Esophagus muscularis mucosa (tissue), 4 donors: ENCODE measurements at regions not wholly inside any gene's neighbourhood (a gene's known extent, or its start where the extent isn't known, plus 50 kb on each side); places are given as distances from the start of the nearest gene placed in this dataset.

ENCODE experiments used
- DNase-seq: peaks from one replicate; pipeline ENCODE4 v3.0.0-alpha.2; 2017; ENCODE audit errors: extremely low spot score
- H3K27ac ChIP-seq, 4 donors: fragments of 200-600 bp; sonication (generic); replicated peaks in 1 of 4; 1 replicate in 3 of 4; 2 replicates in 1 of 4; pipeline ENCODE4 v1.5.1; 2016 to 2019; ENCODE audit warnings: mild to moderate bottlenecking in 1 of 4
- H3K27me3 ChIP-seq, 4 donors: fragments of 200-600 bp; sonication (generic); one replicate each; pipeline versions ENCODE4 v1.5.1 to v1.6.0; 2016 to 2019
- H3K36me3 ChIP-seq, 4 donors: fragments of 200-600 bp; sonication (generic); one replicate each; pipeline ENCODE4 v1.5.1; 2016 to 2019
- H3K4me1 ChIP-seq, 4 donors: fragments of 200-600 bp; sonication (generic); one replicate each; pipeline ENCODE4 v1.5.1; 2016 to 2019
- H3K4me3 ChIP-seq, 4 donors: fragments of 200-600 bp; sonication (generic); 1 replicate in 2 of 4; 2 replicates in 2 of 4; pipeline ENCODE4 v1.5.1; 2016 to 2019; ENCODE audit warnings: mild to moderate bottlenecking in 4 of 4, moderate library complexity in 1 of 4
- H3K9me3 ChIP-seq, 4 donors: fragments of 200-600 bp; sonication (generic); 1 replicate in 3 of 4; 2 replicates in 1 of 4; pipeline ENCODE4 v1.5.1; 2016 to 2019
- EP300 ChIP-seq: sonication (generic); formaldehyde crosslinking; IDR thresholded peaks from one replicate; pipeline ENCODE4 v1.6.1; 2017; ENCODE audit warnings: antibody characterized with exemption
- POLR2A ChIP-seq: fragments of 450-650 bp; IDR thresholded peaks from one replicate; pipeline ENCODE4 v1.6.1; 2017; ENCODE audit warnings: antibody characterized with exemption, moderate library complexity, mild to moderate bottlenecking, low read depth
- POLR2AphosphoS5 ChIP-seq, 2 donors: sonication (generic); formaldehyde crosslinking; IDR thresholded peaks; one replicate each; pipeline ENCODE4 v1.6.1; 2017; ENCODE audit warnings: antibody characterized with exemption in 2 of 2
- WGBS: methylation state at CpG from one replicate; pipeline ENCODE4 v1.1.5; 2018; 5-methylcytosine and 5-hydroxymethylcytosine counted together
- intact Hi-C: fragments of 100-400 bp; cut with DNase I; formaldehyde crosslinking; loops from one replicate; pipeline ENCODE4 v1.15.1; 2023
- TF ChIP-seq, protein P1 (sequence below), 3 experiments: fragments of 200-600 bp in 2 of 3; fragments of 450-650 bp in 1 of 3; sonication (generic) in 2 of 3; IDR thresholded peaks; one replicate each; pipeline ENCODE4 v1.5.1; 2017 to 2019; ENCODE audit warnings: antibody characterized with exemption in 3 of 3, mild to moderate bottlenecking in 2 of 3, moderate library complexity in 1 of 3

DNA sequence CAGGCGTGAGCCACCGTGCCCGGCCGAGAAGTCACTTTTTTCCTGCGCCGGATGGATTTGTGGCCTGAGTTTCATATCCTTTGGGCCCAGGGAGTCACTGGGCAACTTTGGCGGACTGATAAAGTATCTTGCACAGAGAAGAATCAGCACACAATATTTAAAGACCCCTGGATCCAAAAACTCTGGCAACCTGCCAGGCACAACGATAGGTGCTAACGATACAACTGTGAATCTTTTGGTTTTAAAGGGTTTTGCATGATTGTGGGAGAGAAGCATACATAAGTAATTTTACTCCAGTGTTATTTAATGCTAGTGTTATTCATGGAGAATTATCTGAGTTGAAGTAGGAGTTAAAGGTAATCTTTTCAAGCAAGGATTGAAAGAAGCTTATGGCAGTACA, 85.3 kb downstream of the TAF11L14 start:
- WGBS = 88% methylated on average over 9 of the region's 9 CpGs
- TF ChIP-seq, protein P1, sequence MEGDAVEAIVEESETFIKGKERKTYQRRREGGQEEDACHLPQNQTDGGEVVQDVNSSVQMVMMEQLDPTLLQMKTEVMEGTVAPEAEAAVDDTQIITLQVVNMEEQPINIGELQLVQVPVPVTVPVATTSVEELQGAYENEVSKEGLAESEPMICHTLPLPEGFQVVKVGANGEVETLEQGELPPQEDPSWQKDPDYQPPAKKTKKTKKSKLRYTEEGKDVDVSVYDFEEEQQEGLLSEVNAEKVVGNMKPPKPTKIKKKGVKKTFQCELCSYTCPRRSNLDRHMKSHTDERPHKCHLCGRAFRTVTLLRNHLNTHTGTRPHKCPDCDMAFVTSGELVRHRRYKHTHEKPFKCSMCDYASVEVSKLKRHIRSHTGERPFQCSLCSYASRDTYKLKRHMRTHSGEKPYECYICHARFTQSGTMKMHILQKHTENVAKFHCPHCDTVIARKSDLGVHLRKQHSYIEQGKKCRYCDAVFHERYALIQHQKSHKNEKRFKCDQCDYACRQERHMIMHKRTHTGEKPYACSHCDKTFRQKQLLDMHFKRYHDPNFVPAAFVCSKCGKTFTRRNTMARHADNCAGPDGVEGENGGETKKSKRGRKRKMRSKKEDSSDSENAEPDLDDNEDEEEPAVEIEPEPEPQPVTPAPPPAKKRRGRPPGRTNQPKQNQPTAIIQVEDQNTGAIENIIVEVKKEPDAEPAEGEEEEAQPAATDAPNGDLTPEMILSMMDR (IDR thresholded peaks at IDR 0.05) = no peak
- TF ChIP-seq POLR2A = no peak
- TF ChIP-seq EP300 = no peak
- TF ChIP-seq POLR2AphosphoS5 (IDR thresholded peaks at IDR 0.05) = no peak
- H3K27me3 ChIP-seq = no peaks in the 10 kb centered on the region
- DNase-seq = no peak
- intact Hi-C loops = no loop called here
- no peak overlapping the region for H3K4me3 ChIP-seq
- no peaks in the 10 kb centered on the region for H3K4me1 ChIP-seq
- H3K27ac ChIP-seq = no peak overlapping the region
- no peaks in the 10 kb centered on the region for H3K9me3 ChIP-seq
- H3K36me3 ChIP-seq = no peaks in the 10 kb centered on the region

DNA sequence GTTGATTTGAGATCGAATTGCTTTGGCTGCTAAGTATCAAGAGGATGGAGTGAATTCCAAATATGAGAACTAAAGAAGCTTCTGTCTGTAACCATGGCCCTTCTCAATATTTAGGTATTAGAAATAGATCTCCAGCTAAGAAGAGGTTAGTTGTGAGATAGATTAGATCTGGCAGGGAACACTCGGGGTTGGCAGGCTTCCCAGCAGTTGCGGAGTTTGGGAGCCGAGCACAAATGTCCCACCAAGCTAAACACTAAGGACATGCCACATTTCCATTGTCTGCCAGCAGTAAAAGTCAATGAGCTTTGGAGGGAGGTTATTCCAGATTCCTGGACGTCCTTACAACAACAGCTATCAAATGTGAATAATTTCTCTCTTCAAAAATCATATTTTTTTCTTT, 85.8 kb downstream of the TAF11L14 start:
- H3K4me3 ChIP-seq = no peak overlapping the region
- H3K4me1 ChIP-seq = no peaks in the 10 kb centered on the region
- DNase-seq = no peak
- H3K36me3 ChIP-seq = no peaks in the 10 kb centered on the region
- intact Hi-C loops = no loop called here
- TF ChIP-seq, protein P1 (IDR thresholded peaks at IDR 0.05) = no peak
- TF ChIP-seq POLR2AphosphoS5 (IDR thresholded peaks at IDR 0.05) (no peak), POLR2A (no peak), EP300 (no peak)
- no peaks in the 10 kb centered on the region for H3K9me3 ChIP-seq
- WGBS = 44% methylated on average over 5 of the region's 5 CpGs
- no peaks in the 10 kb centered on the region for H3K27me3 ChIP-seq
- no peak overlapping the region for H3K27ac ChIP-seq

DNA sequence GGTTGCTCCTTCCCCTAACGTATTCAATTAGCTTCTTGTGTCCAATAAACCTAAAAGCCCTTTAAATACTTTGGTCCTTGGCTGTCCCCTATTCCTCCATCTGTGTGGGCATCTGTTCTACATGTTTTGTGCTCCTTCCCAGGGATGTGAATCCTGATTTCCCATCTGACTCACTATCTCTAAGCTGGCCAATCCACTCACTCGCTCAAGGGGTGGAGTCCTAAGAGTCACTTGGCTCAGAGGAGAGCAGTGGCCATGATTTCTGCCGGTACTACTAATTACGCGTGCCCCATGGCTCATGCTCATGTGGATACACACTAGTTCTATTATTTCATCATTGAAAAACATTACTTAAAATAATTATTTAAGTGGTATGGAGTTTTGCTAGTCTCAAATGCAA, 89.6 kb downstream of the TAF11L14 start:
- TF ChIP-seq, protein P1 (IDR thresholded peaks at IDR 0.05) = no peak
- no peak for TF ChIP-seq POLR2AphosphoS5 (IDR thresholded peaks at IDR 0.05)
- no peak for TF ChIP-seq EP300
- no peak for TF ChIP-seq POLR2A

DNA sequence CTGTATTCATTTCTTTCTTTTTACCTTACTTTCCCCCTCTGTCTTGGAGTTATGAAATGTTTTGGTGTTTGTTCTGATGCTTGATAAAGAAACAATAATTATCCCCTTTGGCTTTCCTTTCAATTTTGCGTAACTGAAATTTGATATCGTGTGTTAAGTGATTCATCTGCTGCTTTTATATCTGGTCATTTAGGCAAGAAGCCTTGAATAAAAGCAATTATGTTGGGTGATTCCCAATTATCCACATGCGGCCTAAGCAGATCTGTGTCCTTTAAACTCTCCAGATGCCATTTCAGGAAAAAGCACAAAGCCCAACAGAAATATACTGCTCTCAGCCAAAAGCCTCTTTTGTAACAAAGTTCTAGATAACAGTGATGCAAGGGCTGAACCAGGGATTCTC, 92.8 kb downstream of the TAF11L14 start:
- H3K36me3 ChIP-seq = no peaks in the 10 kb centered on the region
- no peaks in the 10 kb centered on the region for H3K4me1 ChIP-seq
- no peak overlapping the region for H3K4me3 ChIP-seq
- H3K27ac ChIP-seq = no peak overlapping the region
- intact Hi-C loops = no loop called here
- no peak for DNase-seq
- H3K27me3 ChIP-seq = no peaks in the 10 kb centered on the region
- H3K9me3 ChIP-seq = no peaks in the 10 kb centered on the region
- WGBS = 85% methylated on average over 3 of the region's 3 CpGs
- no peak for TF ChIP-seq EP300
- TF ChIP-seq POLR2A = no peak

More for the DNA sequence above, 89.6 kb downstream of the TAF11L14 start:
- intact Hi-C loops = no loop called here
- Histone ChIP-seq H3K27ac (no peak overlapping the region), H3K4me3 (no peak overlapping the region), H3K27me3 (no peaks in the 10 kb centered on the region), H3K9me3 (no peaks in the 10 kb centered on the region), H3K4me1 (no peaks in the 10 kb centered on the region), H3K36me3 (no peaks in the 10 kb centered on the region)
- WGBS = 67% methylated on average over 5 of the region's 5 CpGs
- DNase-seq = no peak

DNA sequence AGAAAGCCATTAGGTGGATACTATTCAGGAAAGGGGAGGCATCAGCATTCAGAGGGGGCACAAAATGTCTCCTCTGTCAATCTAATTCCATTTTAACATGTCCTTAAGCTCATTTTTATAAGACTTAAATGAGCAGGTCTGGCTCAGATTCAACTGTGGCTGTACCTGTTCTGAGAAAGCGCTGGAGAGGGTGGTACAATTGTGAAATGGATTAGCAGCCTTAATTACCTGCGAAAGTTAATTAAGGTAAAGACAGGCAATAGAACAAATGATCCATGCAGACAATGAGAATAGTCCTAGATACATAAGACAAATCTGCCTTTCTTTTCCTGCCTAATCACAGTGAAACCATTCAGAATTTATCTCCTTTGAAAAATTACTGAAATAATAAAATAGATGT, 96.2 kb downstream of the TAF11L14 start:
- intact Hi-C loops = no loop called here
- DNase-seq = no peak
- TF ChIP-seq POLR2A = no peak
- no peak for TF ChIP-seq EP300
- TF ChIP-seq, protein P1 (IDR thresholded peaks at IDR 0.05) = no peak
- TF ChIP-seq POLR2AphosphoS5 (IDR thresholded peaks at IDR 0.05) = no peak
- WGBS = 90% methylated on average over 2 of the region's 2 CpGs
- Histone ChIP-seq H3K36me3 (no peaks in the 10 kb centered on the region), H3K4me3 (no peak overlapping the region), H3K27me3 (no peaks in the 10 kb centered on the region), H3K9me3 (no peaks in the 10 kb centered on the region), H3K4me1 (no peaks in the 10 kb centered on the region), H3K27ac (no peak overlapping the region)
